ENCODE measurements at regions not wholly inside any gene's neighbourhood (a gene's known extent, or its start where the extent isn't known, plus 50 kb on each side); places are given as distances from the start of the nearest gene placed in this dataset.

DNA sequence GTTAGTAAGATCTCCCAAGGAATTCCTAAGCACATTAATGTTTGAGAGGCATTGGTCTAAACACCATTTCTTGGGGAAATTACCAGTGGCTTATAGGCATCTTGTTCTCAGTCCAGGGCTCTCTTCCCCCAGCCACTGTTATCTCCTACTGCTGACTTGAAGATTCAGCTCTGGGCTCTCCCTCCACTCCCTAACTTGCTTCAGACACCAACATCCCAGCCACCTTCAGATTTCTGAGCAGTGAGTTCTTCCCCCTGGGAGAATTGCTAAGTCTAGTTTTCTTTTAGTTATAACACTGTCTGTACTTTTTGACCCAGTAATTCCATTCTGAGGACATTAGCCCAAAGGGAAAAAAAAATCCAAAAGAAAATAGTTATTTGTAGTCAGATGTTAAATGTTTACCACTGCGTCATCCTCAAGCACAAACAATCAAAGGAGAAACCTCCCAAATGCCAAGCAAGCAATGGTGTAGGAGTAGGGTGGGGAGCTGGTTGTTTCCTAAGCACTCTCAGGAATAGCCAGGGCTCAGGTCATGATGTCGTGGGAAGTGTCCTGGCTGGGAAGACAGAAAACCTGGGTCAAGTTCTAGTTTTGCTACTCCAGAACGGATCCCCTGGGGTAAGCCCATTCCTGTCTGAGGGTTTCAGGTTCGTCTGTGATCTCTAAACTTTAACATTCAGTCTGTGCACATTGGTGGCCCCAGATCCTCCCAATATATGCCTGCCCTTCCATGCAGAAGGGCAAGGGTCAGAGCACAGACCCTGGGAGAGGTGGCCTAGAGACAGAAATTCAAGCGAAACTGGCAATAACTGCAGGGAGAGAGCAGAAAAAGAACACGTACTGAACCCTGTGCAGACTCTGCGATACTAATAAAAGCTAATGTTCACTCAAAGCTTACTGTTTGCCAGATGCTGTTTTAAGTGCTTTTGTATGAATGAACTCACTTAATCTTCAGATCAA lies 191.1 kb upstream of the FGGY start:
- H3K9me3 ChIP-seq = no peaks in the 10 kb centered on the region
- intact Hi-C loops (cut with DNase I) = no loop called here
- H3K27ac ChIP-seq = no peak overlapping the region
- H3K36me3 ChIP-seq = no peaks in the 10 kb centered on the region
- H3K4me3 ChIP-seq = no peak overlapping the region
- no peaks in the 10 kb centered on the region for H3K27me3 ChIP-seq
- DNase-seq = no peak
- no peaks in the 10 kb centered on the region for H3K4me1 ChIP-seq
- no peak for TF ChIP-seq CTCF (IDR thresholded peaks at IDR 0.05)
- no peak for ATAC-seq

GRCh38 chr1:59107516-59107915 lies 189.4 kb upstream of the FGGY start:
- Histone ChIP-seq H3K4me3 (no peak overlapping the region), H3K27ac (no peak overlapping the region), H3K27me3 (no peaks in the 10 kb centered on the region), H3K36me3 (no peaks in the 10 kb centered on the region), H3K9me3 (no peaks in the 10 kb centered on the region), H3K4me1 (no peaks in the 10 kb centered on the region)
- no peak for TF ChIP-seq CTCF (IDR thresholded peaks at IDR 0.05)
- intact Hi-C loops (cut with DNase I) = no loop called here
- ATAC-seq (peak; percentile 55), DNase-seq (no peak)

GRCh38 chr1:59107916-59108315 lies 189.0 kb upstream of the FGGY start:
- ATAC-seq (no peak), DNase-seq (no peak)
- no peak overlapping the region for H3K27ac ChIP-seq
- no peaks in the 10 kb centered on the region for H3K36me3 ChIP-seq
- no peak overlapping the region for H3K4me3 ChIP-seq
- no peaks in the 10 kb centered on the region for H3K9me3 ChIP-seq
- H3K27me3 ChIP-seq = no peaks in the 10 kb centered on the region
- intact Hi-C loops (cut with DNase I) = no loop called here
- no peaks in the 10 kb centered on the region for H3K4me1 ChIP-seq
- TF ChIP-seq CTCF (IDR thresholded peaks at IDR 0.05) = no peak

- Histone ChIP-seq H3K36me3 (no peaks in the 10 kb centered on the region), H3K9me3 (no peaks in the 10 kb centered on the region), H3K4me1 (no peaks in the 10 kb centered on the region), H3K4me3 (no peak overlapping the region), H3K27ac (no peak overlapping the region), H3K27me3 (no peaks in the 10 kb centered on the region)
- DNase-seq (no peak), ATAC-seq (no peak)
- TF ChIP-seq CTCF (IDR thresholded peaks at IDR 0.05) = no peak
- intact Hi-C loops (cut with DNase I) = no loop called here
Measured at GRCh38 chr1:59108481-59109317, 188.2 kb upstream of the FGGY start.

DNA sequence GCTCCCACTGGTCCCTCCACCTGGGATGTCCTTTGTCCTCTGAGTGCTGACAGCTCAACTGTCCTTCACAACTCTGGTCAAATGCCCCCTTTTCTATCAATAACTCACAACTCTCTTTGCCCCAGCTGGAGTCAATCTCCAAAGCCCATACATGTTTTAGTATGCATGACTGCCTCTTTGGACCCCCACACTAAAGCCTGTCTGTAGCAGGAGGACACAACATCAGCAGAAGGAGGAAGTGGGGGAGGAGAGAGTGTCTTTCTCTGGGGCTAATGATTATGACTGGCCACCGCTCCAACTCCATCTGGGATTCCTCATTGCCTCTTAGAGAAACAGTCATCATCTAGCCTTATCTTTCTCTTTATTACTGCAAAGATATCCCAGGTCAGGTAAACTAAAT lies 186.6 kb upstream of the FGGY start:
- DNase-seq (no peak), ATAC-seq (no peak)
- H3K4me3 ChIP-seq = no peak overlapping the region
- H3K27ac ChIP-seq = no peak overlapping the region
- H3K9me3 ChIP-seq = no peaks in the 10 kb centered on the region
- no peak for TF ChIP-seq CTCF (IDR thresholded peaks at IDR 0.05)
- no peaks in the 10 kb centered on the region for H3K27me3 ChIP-seq
- intact Hi-C loops (cut with DNase I) = no loop called here
- no peaks in the 10 kb centered on the region for H3K36me3 ChIP-seq
- no peaks in the 10 kb centered on the region for H3K4me1 ChIP-seq
